Breast epithelium (tissue), 4 donors: ENCODE measurements at regions not wholly inside any gene's neighbourhood (a gene's known extent, or its start where the extent isn't known, plus 50 kb on each side); places are given as distances from the start of the nearest gene placed in this dataset.

ENCODE experiments used
- DNase-seq, 2 donors: peaks; one replicate each; pipeline ENCODE4 v3.0.0-alpha.2; 2019; ENCODE audit warnings: low spot score in 2 of 2
- H3K27ac ChIP-seq, 2 donors: fragments of 200-600 bp; sonication (generic) in 1 of 2; one replicate each; pipeline ENCODE4 v1.5.1; 2016 to 2019; ENCODE audit warnings: mild to moderate bottlenecking in 1 of 2
- H3K27me3 ChIP-seq, 2 donors: fragments of 200-600 bp; sonication (generic) in 1 of 2; one replicate each; pipeline versions ENCODE4 v1.5.1 to v1.6.0; 2017 to 2019; ENCODE audit warnings: control low read depth in 1 of 2, mild to moderate bottlenecking in 1 of 2
- H3K36me3 ChIP-seq: fragments of 200-600 bp; one replicate; pipeline ENCODE4 v1.5.1; 2019
- H3K4me1 ChIP-seq, 2 donors: fragments of 200-600 bp; sonication (generic); one replicate each; pipeline ENCODE4 v1.5.1; 2016 to 2019; ENCODE audit warnings: control low read depth in 1 of 2
- H3K4me3 ChIP-seq, 3 donors: fragments of 200-600 bp; sonication (generic); 1 replicate in 2 of 3; 2 replicates in 1 of 3; pipeline ENCODE4 v1.5.1; 2016 to 2019; ENCODE audit warnings: mild to moderate bottlenecking in 3 of 3, moderate library complexity in 2 of 3
- H3K9me3 ChIP-seq, 2 donors: fragments of 200-600 bp; sonication (generic) in 1 of 2; one replicate each; pipeline ENCODE4 v1.5.1; 2016 to 2019; ENCODE audit warnings: control low read depth in 1 of 2
- CTCF ChIP-seq, 3 donors: fragments of 450-650 bp; IDR thresholded peaks; one replicate each; pipeline ENCODE4 v1.5.1; 2016 to 2017; ENCODE audit warnings: antibody characterized with exemption in 3 of 3, mild to moderate bottlenecking in 3 of 3, moderate library complexity in 3 of 3
- POLR2A ChIP-seq: fragments of 450-650 bp; IDR thresholded peaks from one replicate; pipeline ENCODE4 v1.6.1; 2016; ENCODE audit warnings: antibody characterized with exemption, mild to moderate bottlenecking, moderate library complexity
- POLR2AphosphoS5 ChIP-seq, 3 donors: sonication (generic); formaldehyde crosslinking; IDR thresholded peaks; one replicate each; pipeline ENCODE4 v1.6.1; 2017; ENCODE audit warnings: antibody characterized with exemption in 3 of 3
- intact Hi-C: fragments of 100-400 bp; cut with DNase I; formaldehyde crosslinking; loops from one replicate; pipeline ENCODE4 v1.15.1; 2023; ENCODE audit warnings: low total_unique reads

GRCh38 chr6:40288919-40289318 is 298.2 kb downstream of the LRFN2 start:
- H3K4me3 ChIP-seq: no peak overlapping the region
- intact Hi-C loops: no loop called here

GRCh38 chr6:40287296-40287850 is 299.8 kb downstream of the LRFN2 start:
- intact Hi-C loops: no loop called here
- H3K27me3 ChIP-seq: peaks cover 0 to 12% of the 10 kb centered on the region in 2 donors
- DNase-seq: no peak
- H3K4me1 ChIP-seq: no peaks in the 10 kb centered on the region
- H3K4me3 ChIP-seq: no peak overlapping the region
- no peak for TF ChIP-seq POLR2A
- TF ChIP-seq POLR2AphosphoS5 (IDR thresholded peaks at IDR 0.05): no peak
- no peak for TF ChIP-seq CTCF (IDR thresholded peaks at IDR 0.05)
- H3K36me3 ChIP-seq: no peaks in the 10 kb centered on the region
- H3K9me3 ChIP-seq: no peaks in the 10 kb centered on the region
- no peak overlapping the region for H3K27ac ChIP-seq

More at GRCh38 chr6:40288919-40289318, 298.2 kb downstream of the LRFN2 start:
- Histone ChIP-seq H3K27me3 (peaks cover 0 to 12% of the 10 kb centered on the region in 2 donors), H3K9me3 (no peaks in the 10 kb centered on the region), H3K36me3 (no peaks in the 10 kb centered on the region), H3K27ac (no peak overlapping the region), H3K4me1 (no peaks in the 10 kb centered on the region)
- TF ChIP-seq POLR2A (no peak), CTCF (IDR thresholded peaks at IDR 0.05) (no peak), POLR2AphosphoS5 (IDR thresholded peaks at IDR 0.05) (no peak)
- no peak for DNase-seq

DNA sequence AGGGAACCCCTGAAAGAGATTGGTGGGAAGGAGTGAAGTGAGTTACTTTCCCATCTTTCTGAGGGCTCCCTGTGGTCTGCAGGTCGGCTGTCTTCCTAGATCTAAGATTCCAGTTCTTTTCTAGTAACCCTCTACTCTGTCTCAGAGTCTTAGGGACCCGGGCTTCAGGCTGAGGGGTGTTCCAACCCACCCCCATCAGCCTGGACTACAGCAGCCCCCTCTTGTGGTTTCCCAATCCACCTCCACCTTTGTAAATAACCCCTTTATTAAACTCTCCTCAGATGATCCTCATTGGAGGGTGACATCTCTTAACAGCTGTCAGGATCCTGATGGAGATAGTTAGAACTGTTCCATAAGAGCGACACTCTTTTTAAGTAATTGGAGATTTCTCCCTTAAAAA is 300.4 kb downstream of the LRFN2 start:
- intact Hi-C loops: no loop called here
- no peaks in the 10 kb centered on the region for H3K9me3 ChIP-seq

GRCh38 chr6:40285996-40286395 is 301.2 kb downstream of the LRFN2 start:
- Histone ChIP-seq H3K27ac (no peak overlapping the region), H3K27me3 (peaks cover 0 to 11% of the 10 kb centered on the region in 2 donors), H3K36me3 (no peaks in the 10 kb centered on the region), H3K9me3 (no peaks in the 10 kb centered on the region), H3K4me1 (no peaks in the 10 kb centered on the region), H3K4me3 (no peak overlapping the region)
- intact Hi-C loops: no loop called here
- DNase-seq: no peak
- TF ChIP-seq POLR2A (no peak), POLR2AphosphoS5 (IDR thresholded peaks at IDR 0.05) (no peak), CTCF (IDR thresholded peaks at IDR 0.05) (no peak)

More for the DNA sequence above, 300.4 kb downstream of the LRFN2 start:
- Histone ChIP-seq H3K4me3 (no peak overlapping the region), H3K4me1 (no peaks in the 10 kb centered on the region), H3K36me3 (no peaks in the 10 kb centered on the region), H3K27ac (no peak overlapping the region), H3K27me3 (peaks cover 0 to 12% of the 10 kb centered on the region in 2 donors)
- DNase-seq: no peak
- TF ChIP-seq POLR2A: no peak
- no peak for TF ChIP-seq CTCF (IDR thresholded peaks at IDR 0.05)
- TF ChIP-seq POLR2AphosphoS5 (IDR thresholded peaks at IDR 0.05): no peak

DNA sequence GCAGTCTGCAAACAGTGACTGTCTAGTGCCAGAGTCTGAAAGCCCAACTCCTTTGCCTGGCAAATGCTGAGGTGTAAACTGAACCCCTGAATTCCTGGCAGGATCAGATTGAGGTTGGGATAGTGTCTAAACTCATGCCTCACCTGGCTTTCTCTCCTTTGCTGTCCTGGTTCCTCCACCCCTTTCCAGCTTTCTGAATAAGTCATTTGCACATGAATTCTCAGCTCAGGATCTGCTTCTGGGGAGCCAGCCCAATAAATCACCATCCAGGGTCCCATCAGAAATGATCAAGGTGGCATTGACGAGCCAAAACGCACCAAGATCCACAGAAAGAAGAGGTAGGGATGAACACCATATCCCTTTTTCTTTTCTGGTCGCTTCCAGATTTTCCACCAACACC is 301.6 kb downstream of the LRFN2 start:
- TF ChIP-seq CTCF (IDR thresholded peaks at IDR 0.05) (no peak), POLR2AphosphoS5 (IDR thresholded peaks at IDR 0.05) (no peak), POLR2A (no peak)
- H3K4me1 ChIP-seq: no peaks in the 10 kb centered on the region
- DNase-seq: no peak
- H3K4me3 ChIP-seq: no peak overlapping the region
- no peaks in the 10 kb centered on the region for H3K36me3 ChIP-seq
- H3K27me3 ChIP-seq: peaks cover 0 to 6% of the 10 kb centered on the region in 2 donors
- H3K9me3 ChIP-seq: no peaks in the 10 kb centered on the region
- H3K27ac ChIP-seq: no peak overlapping the region
- intact Hi-C loops: no loop called here
